ENCODE measurements at regions not wholly inside any gene's neighbourhood (a gene's known extent, or its start where the extent isn't known, plus 50 kb on each side); places are given as distances from the start of the nearest gene placed in this dataset.
"Not testable (repeated sequence)": the region's sequence is repeated elsewhere in the genome, so short reads cannot be mapped to it uniquely, and the experiment has no call there.

GRCh38 chr14:29982171-29982570 is 54.5 kb upstream of the PRKD1 start:
- Histone ChIP-seq H3K4me2 (ENCODE audit: low read length) (no peak overlapping the region), H3K4me1 (ENCODE audit: control insufficient read depth, insufficient read depth, low read length) (no peaks in the 10 kb centered on the region), H3K27me3 (ENCODE audit: control insufficient read depth, insufficient read depth, low read length) (no peaks in the 10 kb centered on the region), H3K4me3 (ENCODE audit: low read length) (no peak overlapping the region), H3K9ac (ENCODE audit: low read depth, low read length) (no peak overlapping the region), H3K9me3 (replicated peaks; ENCODE audit: low read length) (no peaks in the 10 kb centered on the region), H3K36me3 (ENCODE audit: insufficient read depth, low read length) (no peaks in the 10 kb centered on the region)

DNA sequence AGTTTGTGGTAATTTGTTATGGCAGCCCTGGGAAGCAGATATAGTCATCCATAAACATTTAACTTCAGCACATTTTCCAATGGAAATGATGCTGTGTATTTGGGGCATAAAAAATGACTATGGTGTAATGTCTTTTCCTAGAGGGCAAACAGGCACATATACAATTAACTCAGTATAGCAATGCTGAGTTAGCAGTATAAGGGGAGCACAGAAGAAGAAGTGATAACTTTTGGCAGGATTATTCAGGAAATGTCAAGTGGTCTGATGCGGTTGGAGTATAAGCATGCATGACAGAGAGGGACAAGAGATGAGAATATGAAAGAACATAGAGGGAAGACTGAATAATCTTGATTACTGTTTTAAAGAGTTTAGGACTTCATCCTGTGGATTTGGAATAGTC is 55.3 kb upstream of the PRKD1 start:
- H3K9me3 ChIP-seq (replicated peaks; ENCODE audit: low read length), result no peaks in the 10 kb centered on the region
- H3K4me1 ChIP-seq (ENCODE audit: control insufficient read depth, insufficient read depth, low read length), result no peaks in the 10 kb centered on the region
- H3K36me3 ChIP-seq (ENCODE audit: insufficient read depth, low read length), result no peaks in the 10 kb centered on the region
- no peaks in the 10 kb centered on the region for H3K27me3 ChIP-seq (ENCODE audit: control insufficient read depth, insufficient read depth, low read length)
- H3K4me3 ChIP-seq (ENCODE audit: low read length), result no peak overlapping the region
- no peak overlapping the region for H3K4me2 ChIP-seq (ENCODE audit: low read length)
- H3K9ac ChIP-seq (ENCODE audit: low read depth, low read length), result no peak overlapping the region

DNA sequence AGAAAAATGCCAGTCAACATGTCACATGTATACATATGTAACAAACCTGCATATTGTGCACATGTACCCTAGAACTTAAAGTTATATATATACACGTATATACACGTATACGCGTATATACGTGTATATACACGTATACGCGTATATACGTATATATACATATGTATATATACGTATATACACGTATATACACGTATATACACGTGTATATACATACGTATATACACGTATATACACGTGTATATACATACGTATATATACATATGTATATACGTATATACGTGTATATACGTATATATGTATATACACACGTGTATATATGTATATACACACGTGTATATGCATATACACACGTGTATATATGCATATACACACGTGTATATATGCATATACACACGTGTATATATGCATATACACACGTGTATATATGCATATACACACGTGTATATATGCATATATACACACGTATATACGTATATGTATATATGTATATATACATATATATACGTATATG is 62.8 kb upstream of the PRKD1 start:
- H3K9ac ChIP-seq (ENCODE audit: low read depth, low read length); H3K27me3 ChIP-seq (ENCODE audit: control insufficient read depth, insufficient read depth, low read length); H3K4me2 ChIP-seq (ENCODE audit: low read length); H3K4me3 ChIP-seq (ENCODE audit: low read length); H3K36me3 ChIP-seq (ENCODE audit: insufficient read depth, low read length); H3K4me1 ChIP-seq (ENCODE audit: control insufficient read depth, insufficient read depth, low read length); H3K9me3 ChIP-seq (replicated peaks; ENCODE audit: low read length): not testable (repeated sequence)

DNA sequence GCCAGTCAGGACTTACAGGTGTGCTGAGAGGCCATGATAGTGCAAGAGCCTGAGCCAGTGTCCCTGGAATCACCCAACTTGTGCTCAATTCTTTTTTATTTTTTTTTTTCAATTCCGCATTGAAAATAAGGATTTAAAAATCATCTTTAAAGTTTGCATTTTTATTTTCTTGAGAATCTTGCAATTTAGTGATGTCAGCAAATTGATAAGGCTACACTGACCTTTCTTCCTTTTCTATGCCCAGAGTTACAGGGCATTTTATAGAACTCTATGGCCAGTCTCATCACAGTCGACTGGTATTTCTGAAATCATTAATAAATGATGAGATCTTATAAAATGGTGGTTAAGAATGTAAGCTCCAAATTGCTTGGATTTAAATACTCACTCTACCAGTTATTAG is 63.3 kb upstream of the PRKD1 start:
- Histone ChIP-seq H3K4me2 (ENCODE audit: low read length) (no peak overlapping the region), H3K4me1 (ENCODE audit: control insufficient read depth, insufficient read depth, low read length) (no peaks in the 10 kb centered on the region), H3K9me3 (replicated peaks; ENCODE audit: low read length) (no peaks in the 10 kb centered on the region), H3K9ac (ENCODE audit: low read depth, low read length) (no peak overlapping the region), H3K27me3 (ENCODE audit: control insufficient read depth, insufficient read depth, low read length) (no peaks in the 10 kb centered on the region), H3K36me3 (ENCODE audit: insufficient read depth, low read length) (no peaks in the 10 kb centered on the region), H3K4me3 (ENCODE audit: low read length) (no peak overlapping the region)

- no peaks in the 10 kb centered on the region for H3K4me1 ChIP-seq (ENCODE audit: control insufficient read depth, insufficient read depth, low read length)
- no peaks in the 10 kb centered on the region for H3K36me3 ChIP-seq (ENCODE audit: insufficient read depth, low read length)
Measured at GRCh38 chr14:29993143-29993542, 65.5 kb upstream of the PRKD1 start.

GRCh38 chr14:29999013-29999539 is 71.4 kb upstream of the PRKD1 start:
- H3K4me3 ChIP-seq (ENCODE audit: low read length), result no peak overlapping the region
- no peak overlapping the region for H3K4me2 ChIP-seq (ENCODE audit: low read length)
- H3K36me3 ChIP-seq (ENCODE audit: insufficient read depth, low read length), result no peaks in the 10 kb centered on the region
- no peaks in the 10 kb centered on the region for H3K9me3 ChIP-seq (replicated peaks; ENCODE audit: low read length)
- H3K27me3 ChIP-seq (ENCODE audit: control insufficient read depth, insufficient read depth, low read length), result no peaks in the 10 kb centered on the region
- no peak overlapping the region for H3K9ac ChIP-seq (ENCODE audit: low read depth, low read length)
- H3K4me1 ChIP-seq (ENCODE audit: control insufficient read depth, insufficient read depth, low read length), result peaks cover 4% of the 10 kb centered on the region

More at GRCh38 chr14:29993143-29993542, 65.5 kb upstream of the PRKD1 start:
- Histone ChIP-seq H3K4me3 (ENCODE audit: low read length) (no peak overlapping the region), H3K27me3 (ENCODE audit: control insufficient read depth, insufficient read depth, low read length) (no peaks in the 10 kb centered on the region), H3K9me3 (replicated peaks; ENCODE audit: low read length) (no peaks in the 10 kb centered on the region), H3K4me2 (ENCODE audit: low read length) (no peak overlapping the region), H3K9ac (ENCODE audit: low read depth, low read length) (no peak overlapping the region)

GRCh38 chr14:30002859-30003258 is 75.2 kb upstream of the PRKD1 start:
- Histone ChIP-seq H3K4me3 (ENCODE audit: low read length) (no peak overlapping the region), H3K27me3 (ENCODE audit: control insufficient read depth, insufficient read depth, low read length) (no peaks in the 10 kb centered on the region), H3K9ac (ENCODE audit: low read depth, low read length) (no peak overlapping the region), H3K36me3 (ENCODE audit: insufficient read depth, low read length) (no peaks in the 10 kb centered on the region), H3K4me1 (ENCODE audit: control insufficient read depth, insufficient read depth, low read length) (peaks cover 7% of the 10 kb centered on the region), H3K4me2 (ENCODE audit: low read length) (no peak overlapping the region), H3K9me3 (replicated peaks; ENCODE audit: low read length) (no peaks in the 10 kb centered on the region)

DNA sequence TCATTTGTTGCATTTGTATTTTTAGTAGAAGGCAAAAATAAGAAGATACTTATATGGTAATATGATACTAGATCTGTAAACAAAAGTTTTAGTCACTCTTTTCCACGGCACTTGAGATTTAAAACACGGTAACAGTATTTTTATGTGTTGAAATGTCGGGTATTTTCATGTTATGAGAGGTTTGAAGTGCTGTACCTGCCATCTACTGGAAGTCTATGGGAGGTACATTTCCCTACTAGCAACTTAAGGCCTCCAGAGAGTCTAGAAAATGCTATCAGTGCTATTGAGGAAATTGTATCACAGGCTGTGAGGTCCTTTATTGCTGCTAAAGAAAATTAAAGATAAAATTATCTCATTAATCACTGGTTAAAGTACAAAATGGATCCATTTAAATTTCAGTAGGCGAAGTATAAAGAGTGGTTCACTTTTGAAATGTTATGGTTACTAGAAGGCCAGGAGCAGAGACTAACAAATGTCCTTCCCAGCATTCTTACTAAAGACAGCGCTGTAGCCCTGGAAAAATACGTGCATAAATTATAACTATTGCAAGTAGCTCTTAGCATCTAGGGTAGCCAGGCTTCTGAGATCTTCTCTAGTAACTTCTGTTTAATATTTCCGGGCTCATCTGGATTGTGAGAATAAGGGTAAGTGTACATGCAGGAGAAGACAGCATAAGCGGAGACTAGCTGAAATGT is 77.6 kb upstream of the PRKD1 start:
- H3K4me2 ChIP-seq (ENCODE audit: low read length), result peak overlapping the region; percentile 32
- no peak overlapping the region for H3K4me3 ChIP-seq (ENCODE audit: low read length)
- peak overlapping the region; percentile 28 for H3K9ac ChIP-seq (ENCODE audit: low read depth, low read length)
- H3K36me3 ChIP-seq (ENCODE audit: insufficient read depth, low read length), result no peaks in the 10 kb centered on the region
- peaks cover 7% of the 10 kb centered on the region for H3K4me1 ChIP-seq (ENCODE audit: control insufficient read depth, insufficient read depth, low read length)
- H3K9me3 ChIP-seq (replicated peaks; ENCODE audit: low read length), result no peaks in the 10 kb centered on the region
- H3K27me3 ChIP-seq (ENCODE audit: control insufficient read depth, insufficient read depth, low read length), result no peaks in the 10 kb centered on the region

- Histone ChIP-seq H3K36me3 (ENCODE audit: insufficient read depth, low read length) (no peaks in the 10 kb centered on the region), H3K4me1 (ENCODE audit: control insufficient read depth, insufficient read depth, low read length) (peaks cover 7% of the 10 kb centered on the region), H3K27me3 (ENCODE audit: control insufficient read depth, insufficient read depth, low read length) (no peaks in the 10 kb centered on the region), H3K4me3 (ENCODE audit: low read length) (no peak overlapping the region), H3K9me3 (replicated peaks; ENCODE audit: low read length) (no peaks in the 10 kb centered on the region), H3K4me2 (ENCODE audit: low read length) (no peak overlapping the region), H3K9ac (ENCODE audit: low read depth, low read length) (no peak overlapping the region)
Measured at GRCh38 chr14:30006695-30007094, 79.0 kb upstream of the PRKD1 start.

GRCh38 chr14:30015489-30015888 is 87.8 kb upstream of the PRKD1 start:
- H3K9me3 ChIP-seq (replicated peaks; ENCODE audit: low read length), result no peaks in the 10 kb centered on the region
- H3K27me3 ChIP-seq (ENCODE audit: control insufficient read depth, insufficient read depth, low read length), result no peaks in the 10 kb centered on the region
- no peak overlapping the region for H3K9ac ChIP-seq (ENCODE audit: low read depth, low read length)
- H3K4me1 ChIP-seq (ENCODE audit: control insufficient read depth, insufficient read depth, low read length), result peaks cover 7% of the 10 kb centered on the region
- no peak overlapping the region for H3K4me2 ChIP-seq (ENCODE audit: low read length)
- no peaks in the 10 kb centered on the region for H3K36me3 ChIP-seq (ENCODE audit: insufficient read depth, low read length)
- H3K4me3 ChIP-seq (ENCODE audit: low read length), result no peak overlapping the region

- H3K9me3 ChIP-seq (replicated peaks; ENCODE audit: low read length), result no peaks in the 10 kb centered on the region
- H3K4me3 ChIP-seq (ENCODE audit: low read length), result no peak overlapping the region
- no peaks in the 10 kb centered on the region for H3K27me3 ChIP-seq (ENCODE audit: control insufficient read depth, insufficient read depth, low read length)
- H3K4me2 ChIP-seq (ENCODE audit: low read length), result no peak overlapping the region
- no peak overlapping the region for H3K9ac ChIP-seq (ENCODE audit: low read depth, low read length)
- H3K36me3 ChIP-seq (ENCODE audit: insufficient read depth, low read length), result no peaks in the 10 kb centered on the region
- peaks cover 7% of the 10 kb centered on the region for H3K4me1 ChIP-seq (ENCODE audit: control insufficient read depth, insufficient read depth, low read length)
Measured at GRCh38 chr14:30016002-30016401, 88.4 kb upstream of the PRKD1 start.

DNA sequence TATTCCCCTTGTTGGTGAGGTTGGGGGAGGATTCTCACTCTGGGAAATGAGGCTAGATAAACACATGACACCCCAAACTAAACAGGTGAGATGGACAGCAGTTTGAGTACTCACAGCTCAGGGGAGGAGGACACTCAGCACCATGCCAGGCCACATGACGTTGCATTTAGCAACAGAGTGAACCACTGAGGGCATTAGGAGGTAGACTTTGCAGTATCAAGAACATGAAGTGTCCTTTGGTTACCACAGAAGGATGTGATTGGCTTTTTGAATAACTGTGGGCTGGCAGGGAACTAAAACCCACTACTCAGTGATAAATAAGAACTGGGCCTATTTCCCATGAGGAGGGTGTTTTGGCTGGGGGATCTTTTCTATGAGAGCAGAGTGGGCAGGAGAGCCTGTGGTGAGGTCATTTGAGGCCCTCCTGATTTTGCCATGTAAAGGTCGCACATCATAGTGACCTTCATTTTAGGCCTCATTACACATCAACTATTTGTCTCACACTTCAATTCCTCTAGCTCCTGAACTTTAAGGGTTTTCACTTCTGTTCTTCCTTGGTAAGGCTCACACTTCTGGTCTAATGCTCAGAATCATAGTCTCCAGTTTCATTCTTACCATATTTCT is 89.8 kb upstream of the PRKD1 start:
- Histone ChIP-seq H3K4me3 (ENCODE audit: low read length) (no peak overlapping the region), H3K27me3 (ENCODE audit: control insufficient read depth, insufficient read depth, low read length) (no peaks in the 10 kb centered on the region), H3K4me2 (ENCODE audit: low read length) (no peak overlapping the region)

More for the DNA sequence above, 89.8 kb upstream of the PRKD1 start:
- Histone ChIP-seq H3K4me1 (ENCODE audit: control insufficient read depth, insufficient read depth, low read length) (peaks cover 7% of the 10 kb centered on the region), H3K9me3 (replicated peaks; ENCODE audit: low read length) (no peaks in the 10 kb centered on the region), H3K9ac (ENCODE audit: low read depth, low read length) (no peak overlapping the region), H3K36me3 (ENCODE audit: insufficient read depth, low read length) (no peaks in the 10 kb centered on the region)
